ENCODE measurements at regions not wholly inside any gene's neighbourhood (a gene's known extent, or its start where the extent isn't known, plus 50 kb on each side); places are given as distances from the start of the nearest gene placed in this dataset.
"Not testable (repeated sequence)": the region's sequence is repeated elsewhere in the genome, so short reads cannot be mapped to it uniquely, and the experiment has no call there.

- not testable (repeated sequence) for TF ChIP-seq MLX (CRISPR knock-in tag; IDR thresholded peaks at IDR 0.05); CTCF (IDR thresholded peaks at IDR 0.05); ZBTB43 (CRISPR knock-in tag; IDR thresholded peaks at IDR 0.05); ESRRA (CRISPR knock-in tag; IDR thresholded peaks at IDR 0.05; ENCODE audit: borderline replicate concordance); ZNF423 (CRISPR knock-in tag; IDR thresholded peaks at IDR 0.05); CDX4 (CRISPR knock-in tag; IDR thresholded peaks at IDR 0.05; ENCODE audit: borderline replicate concordance)
Observed at GRCh38 chr11:104771046-104771445, 127.2 kb downstream of the CASP12 start.
